Stimulated activated memory B cell treated with anti-CD40 and anti-IgM and Interleukin-4, amounts not matched to agents 10 μg/mL and 1 μg/mL and 100 μg/mL, for 72 hours (primary cell): ENCODE measurements at regions not wholly inside any gene's neighbourhood (a gene's known extent, or its start where the extent isn't known, plus 50 kb on each side); places are given as distances from the start of the nearest gene placed in this dataset.
"Not testable (repeated sequence)": the region's sequence is repeated elsewhere in the genome, so short reads cannot be mapped to it uniquely, and the experiment has no call there.

ENCODE experiments used
- ATAC-seq: fragments of 150-1000 bp; cut with Tn5 transposase; 2 replicates; pipeline ENCODE4 v1.10.0; 2021
- H3K27ac Mint-ChIP-seq: one replicate; pipeline ENCODE4 v1.8.0; 2022; ENCODE audit warnings: mild to moderate bottlenecking, mixed read lengths
- H3K27me3 Mint-ChIP-seq: one replicate; pipeline ENCODE4 v1.8.0; 2022; ENCODE audit warnings: mixed read lengths
- H3K36me3 Mint-ChIP-seq: one replicate; pipeline ENCODE4 v1.8.0; 2022; ENCODE audit warnings: mixed read lengths
- H3K4me1 Mint-ChIP-seq: one replicate; pipeline ENCODE4 v1.8.0; 2022; ENCODE audit warnings: mixed read lengths
- H3K4me3 Mint-ChIP-seq: one replicate; pipeline ENCODE4 v1.8.0; 2022; ENCODE audit warnings: mild to moderate bottlenecking, moderate library complexity, mixed read lengths
- H3K9me3 Mint-ChIP-seq: one replicate; pipeline ENCODE4 v1.8.0; 2022; ENCODE audit warnings: mixed read lengths

GRCh38 chr1:121097867-121098215 is 86.3 kb downstream of the FAM72B start:
- not testable (repeated sequence) for H3K4me3 Mint-ChIP-seq, H3K9me3 Mint-ChIP-seq, H3K36me3 Mint-ChIP-seq, H3K27ac Mint-ChIP-seq, ATAC-seq, H3K4me1 Mint-ChIP-seq, H3K27me3 Mint-ChIP-seq

- H3K27me3 Mint-ChIP-seq, H3K9me3 Mint-ChIP-seq: not testable (repeated sequence)
Measured at GRCh38 chr1:121109025-121109424, 75.1 kb downstream of the FAM72B start.

GRCh38 chr1:121116522-121117297 is 67.4 kb downstream of the FAM72B start:
- not testable (repeated sequence) for ATAC-seq, H3K4me3 Mint-ChIP-seq, H3K27me3 Mint-ChIP-seq, H3K9me3 Mint-ChIP-seq, H3K27ac Mint-ChIP-seq, H3K4me1 Mint-ChIP-seq, H3K36me3 Mint-ChIP-seq

More at GRCh38 chr1:121109025-121109424, 75.1 kb downstream of the FAM72B start:
- ATAC-seq, H3K36me3 Mint-ChIP-seq, H3K27ac Mint-ChIP-seq, H3K4me3 Mint-ChIP-seq, H3K4me1 Mint-ChIP-seq: not testable (repeated sequence)

GRCh38 chr1:121117298-121117611 is 66.9 kb downstream of the FAM72B start:
- not testable (repeated sequence) for H3K36me3 Mint-ChIP-seq, H3K4me3 Mint-ChIP-seq, H3K9me3 Mint-ChIP-seq, H3K27ac Mint-ChIP-seq, H3K4me1 Mint-ChIP-seq, H3K27me3 Mint-ChIP-seq
- peak; percentile 65 for ATAC-seq

GRCh38 chr1:121117622-121118479 is 66.3 kb downstream of the FAM72B start:
- peak; percentile 49 for ATAC-seq
- not testable (repeated sequence) for H3K27me3 Mint-ChIP-seq, H3K36me3 Mint-ChIP-seq, H3K27ac Mint-ChIP-seq, H3K9me3 Mint-ChIP-seq, H3K4me1 Mint-ChIP-seq
- H3K4me3 Mint-ChIP-seq, result peak overlapping the region; percentile 59
